ENCODE measurements at regions not wholly inside any gene's neighbourhood (a gene's known extent, or its start where the extent isn't known, plus 50 kb on each side); places are given as distances from the start of the nearest gene placed in this dataset.

DNA sequence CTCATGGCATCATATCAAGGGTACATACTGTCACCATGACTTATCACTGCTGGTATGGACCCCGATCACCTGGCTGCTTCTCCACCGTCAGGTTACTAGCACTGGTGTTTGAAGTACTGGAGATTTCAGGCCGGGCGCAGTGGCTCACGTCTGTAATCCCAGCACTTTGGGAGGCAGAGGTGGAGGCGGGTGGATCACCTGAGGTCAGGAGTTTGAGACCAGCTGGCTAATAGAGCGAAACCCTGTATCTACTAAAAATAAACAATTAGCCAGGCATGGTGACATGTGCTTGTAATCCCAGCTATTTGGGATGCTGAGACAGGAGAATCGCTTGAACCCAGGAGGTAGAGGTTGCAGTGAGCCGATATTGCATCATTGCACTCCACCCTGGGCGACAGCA, 82.4 kb upstream of the ANO1 start:
- no peak for TF ChIP-seq CTBP1 (IDR thresholded peaks at IDR 0.05; ENCODE audit: borderline replicate concordance)
- TF ChIP-seq BHLHE40 (IDR thresholded peaks at IDR 0.05; ENCODE audit: borderline replicate concordance), result no peak
- no peak for TF ChIP-seq FOXM1 (IDR thresholded peaks at IDR 0.05; ENCODE audit: borderline replicate concordance)
- no peak for TF ChIP-seq FOXA1 (IDR thresholded peaks at IDR 0.05)
- TF ChIP-seq, protein P1, sequence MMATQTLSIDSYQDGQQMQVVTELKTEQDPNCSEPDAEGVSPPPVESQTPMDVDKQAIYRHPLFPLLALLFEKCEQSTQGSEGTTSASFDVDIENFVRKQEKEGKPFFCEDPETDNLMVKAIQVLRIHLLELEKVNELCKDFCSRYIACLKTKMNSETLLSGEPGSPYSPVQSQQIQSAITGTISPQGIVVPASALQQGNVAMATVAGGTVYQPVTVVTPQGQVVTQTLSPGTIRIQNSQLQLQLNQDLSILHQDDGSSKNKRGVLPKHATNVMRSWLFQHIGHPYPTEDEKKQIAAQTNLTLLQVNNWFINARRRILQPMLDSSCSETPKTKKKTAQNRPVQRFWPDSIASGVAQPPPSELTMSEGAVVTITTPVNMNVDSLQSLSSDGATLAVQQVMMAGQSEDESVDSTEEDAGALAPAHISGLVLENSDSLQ (IDR thresholded peaks at IDR 0.05), result no peak
- TF ChIP-seq ARNT (IDR thresholded peaks at IDR 0.05), result no peak
- TF ChIP-seq FOXK2 (IDR thresholded peaks at IDR 0.05), result no peak
- TF ChIP-seq ZNF384 (IDR thresholded peaks at IDR 0.05), result no peak
- no peak for TF ChIP-seq TARDBP (IDR thresholded peaks at IDR 0.05)
